Endothelial cell of umbilical vein (primary cell): ENCODE measurements at regions not wholly inside any gene's neighbourhood (a gene's known extent, or its start where the extent isn't known, plus 50 kb on each side); places are given as distances from the start of the nearest gene placed in this dataset.

Experiments used
- BruUV-seq: library from RNA; stranded (reverse); fragments of 400-500 nt; replicated peaks from 2 replicates; lab custom pipeline; 2021; lab: Mats Ljungman, UMichigan
- CTCF ChIA-PET: fragments of 300-600, 350-600 bp; sonication (Branson Sonifier 250); formaldehyde crosslinking; loops from one replicate; lab custom pipeline; 2021; ENCODE audit warnings: antibody characterized with exemption, inconsistent platforms; lab: Charles Lee
- POLR2A ChIA-PET: fragments of 300-600, 350-600 bp; sonication (Branson Sonifier 250); formaldehyde crosslinking; loops from one replicate; lab custom pipeline; 2021; ENCODE audit warnings: antibody characterized with exemption, inconsistent platforms; lab: Charles Lee
- DNase-seq: peaks from one replicate; pipeline ENCODE4 v3.0.0-alpha.2; 2011; ENCODE audit warnings: low read depth, low spot score
- FAIRE-seq: peaks from 2 replicates; lab custom pipeline; 2011; peaks lifted over from hg19 to GRCh38; lab: Jason Lieb, UNC
- H2AFZ ChIP-seq: 2 replicates; pipeline ENCODE4 v1.6.0; 2012; ENCODE audit warnings: low read depth, low read length, control low read depth, inconsistent platforms
- H3K27ac ChIP-seq: 2 replicates; pipeline ENCODE4 v1.5.1; 2011; ENCODE audit warnings: low read depth, mild to moderate bottlenecking, control low read depth, low read length, moderate library complexity; ENCODE audit not compliant: insufficient read depth
- H3K27me3 ChIP-seq, 2 experiments: 2 replicates each; pipeline versions ENCODE4 v1.6.0 to v1.6.1; 2011; ENCODE audit warnings: low read length in 2 of 2, mixed read lengths in 1 of 2; ENCODE audit not compliant: control insufficient read depth in 2 of 2, insufficient read depth in 2 of 2
- H3K36me3 ChIP-seq, 2 experiments: 2 replicates in 1 of 2; 3 replicates in 1 of 2; pipeline ENCODE4 v1.5.1; 2011; ENCODE audit warnings: low read length in 2 of 2, mild to moderate bottlenecking in 1 of 2, moderate library complexity in 1 of 2; ENCODE audit not compliant: control insufficient read depth in 2 of 2, insufficient read depth in 2 of 2; ENCODE audit errors: extremely low read depth in 1 of 2
- H3K4me1 ChIP-seq: 3 replicates; pipeline ENCODE4 v1.5.1; 2011; ENCODE audit warnings: mild to moderate bottlenecking, low read length; ENCODE audit not compliant: control insufficient read depth, insufficient read depth; ENCODE audit errors: extremely low read depth
- H3K4me2 ChIP-seq: 2 replicates; pipeline ENCODE4 v1.6.1; 2011; ENCODE audit warnings: low read length, control low read depth, mixed read lengths; ENCODE audit not compliant: insufficient read depth
- H3K4me3 ChIP-seq, 3 experiments: fragments of 200-600 bp in 1 of 3; sonication (generic), shearing (Covaris generic) in 1 of 3; replicated peaks in 1 of 3; 2 replicates each; pipeline ENCODE4 v1.5.1; 2011 to 2016; ENCODE audit warnings: control low read depth in 3 of 3, low read length in 3 of 3, mild to moderate bottlenecking in 2 of 3, inconsistent platforms in 1 of 3, low read depth in 1 of 3, moderate library complexity in 1 of 3; ENCODE audit not compliant: insufficient read depth in 1 of 3
- H3K79me2 ChIP-seq: 2 replicates; pipeline ENCODE4 v1.6.0; 2012; ENCODE audit warnings: low read length, inconsistent platforms; ENCODE audit not compliant: control insufficient read depth, insufficient read depth
- H3K9ac ChIP-seq: replicated peaks from 2 replicates; pipeline ENCODE3; 2011; ENCODE audit warnings: low read length, control low read depth; ENCODE audit not compliant: insufficient read depth; ENCODE audit errors: extremely low read depth
- H3K9me1 ChIP-seq: replicated peaks from 3 replicates; pipeline ENCODE4 v1.6.0; 2011; ENCODE audit warnings: mild to moderate bottlenecking, low read length; ENCODE audit not compliant: control insufficient read depth, insufficient read depth; ENCODE audit errors: extremely low read depth
- H3K9me3 ChIP-seq: replicated peaks from 2 replicates; pipeline ENCODE4 v1.5.1; 2012; ENCODE audit warnings: low read length, inconsistent platforms; ENCODE audit not compliant: control insufficient read depth, insufficient read depth
- H4K20me1 ChIP-seq: replicated peaks from 2 replicates; pipeline ENCODE3; 2011; ENCODE audit warnings: mild to moderate bottlenecking, low read length; ENCODE audit not compliant: control insufficient read depth, insufficient read depth; ENCODE audit errors: extremely low read depth
- CTCF ChIP-seq, 2 donors: IDR thresholded peaks; 1 replicate in 1 of 2; 2 replicates in 1 of 2; pipeline ENCODE4 v1.5.1; 2011; ENCODE audit warnings: low read length in 2 of 2, mild to moderate bottlenecking in 2 of 2, moderate library complexity in 2 of 2, control low read depth in 1 of 2, inconsistent platforms in 1 of 2, low read depth in 1 of 2; ENCODE audit not compliant: insufficient read depth in 1 of 2; ENCODE audit errors: extremely low read depth in 1 of 2
- EZH2 ChIP-seq: IDR thresholded peaks from 2 replicates; pipeline ENCODE4 v1.6.1; 2012; ENCODE audit warnings: borderline replicate concordance, low read depth, mild to moderate bottlenecking, moderate library complexity, low read length, inconsistent platforms; ENCODE audit not compliant: severe bottlenecking
- FOS ChIP-seq: IDR thresholded peaks from 2 replicates; pipeline ENCODE4 v1.6.1; 2011; ENCODE audit warnings: mild to moderate bottlenecking, low read length, moderate library complexity, borderline replicate concordance; ENCODE audit not compliant: insufficient read depth
- GATA2 ChIP-seq: IDR thresholded peaks from 2 replicates; pipeline ENCODE4 v1.7.0; 2011; ENCODE audit warnings: low read depth, mild to moderate bottlenecking, moderate library complexity, mixed read lengths, low read length; ENCODE audit not compliant: insufficient read length, insufficient read depth
- JUN ChIP-seq: IDR thresholded peaks from 2 replicates; pipeline ENCODE4 v1.6.1; 2011; ENCODE audit warnings: borderline replicate concordance, low read depth; ENCODE audit not compliant: insufficient read length, insufficient read depth
- MAX ChIP-seq: IDR thresholded peaks from 2 replicates; pipeline ENCODE4 v1.6.1; 2011; ENCODE audit not compliant: insufficient read depth, insufficient read length
- MYC ChIP-seq: IDR thresholded peaks from one replicate; pipeline ENCODE4 v1.6.1; 2011; ENCODE audit warnings: mild to moderate bottlenecking, low read depth, low read length
- POLR2A ChIP-seq: IDR thresholded peaks from 2 replicates; pipeline ENCODE4 v1.6.1; 2012; ENCODE audit warnings: low read depth, mild to moderate bottlenecking, control low read depth, low read length
- POLR2AphosphoS5 ChIP-seq: IDR thresholded peaks from 2 replicates; pipeline ENCODE4 v1.6.1; 2012; ENCODE audit warnings: low read depth, mild to moderate bottlenecking, control low read depth, low read length, moderate library complexity; ENCODE audit not compliant: insufficient read depth
- dilution Hi-C: fragments of 300-500 bp; cut with MboI; formaldehyde crosslinking; loops from one replicate; pipeline ENCODE4 v1.15.0; 2019; ENCODE audit warnings: low sequenced_read_pairs; ENCODE audit not compliant: extremely low pct_ligation_motif_present
- intact Hi-C: fragments of 100-400 bp; cut with micrococcal nuclease; formaldehyde crosslinking; loops from one replicate; pipeline ENCODE4 v1.10.0; 2022

GRCh38 chr4:180310616-180311015 is 1932.6 kb upstream of the TENM3 start:
- H3K4me1 ChIP-seq, result no peaks in the 10 kb centered on the region
- peaks cover 2% of the 10 kb centered on the region for H3K9me3 ChIP-seq
- intact Hi-C loops, result no loop called here
- no peaks in the 10 kb centered on the region for H3K79me2 ChIP-seq
- no peaks in the 10 kb centered on the region for H3K9me1 ChIP-seq
- no peaks in the 10 kb centered on the region for H3K27me3 ChIP-seq
- ChIA-PET POLR2A (no interaction called here), CTCF (no interaction called here)
- TF ChIP-seq JUN (no peak), POLR2AphosphoS5 (no peak), MYC (no peak), FOS (no peak), POLR2A (no peak), EZH2 (no peak), CTCF (IDR thresholded peaks at IDR 0.05; ENCODE audit: extremely low read depth in 1 of 2, insufficient read depth in 1 of 2, low read depth in 1 of 2, low read length in 2 of 2) (no peak), GATA2 (no peak), MAX (no peak)
- H3K27ac ChIP-seq, result no peak overlapping the region
- DNase-seq, result no peak
- BruUV-seq, result no TSS peak
- H4K20me1 ChIP-seq, result no peaks in the 10 kb centered on the region
- no peak overlapping the region for H3K4me2 ChIP-seq
- dilution Hi-C loops, result no loop called here
- no peak overlapping the region for H3K9ac ChIP-seq
- no peak overlapping the region for H3K4me3 ChIP-seq
- no peaks in the 10 kb centered on the region for H3K36me3 ChIP-seq
- FAIRE-seq, result no peak
- no peak overlapping the region for H2AFZ ChIP-seq
